ENCODE measurements at regions not wholly inside any gene's neighbourhood (a gene's known extent, or its start where the extent isn't known, plus 50 kb on each side); places are given as distances from the start of the nearest gene placed in this dataset.

- no peak for ATAC-seq (ENCODE audit: insufficient read depth, low read depth)
- Histone ChIP-seq H3K79me2 (ENCODE audit: insufficient read depth, low read length) (no peaks in the 10 kb centered on the region), H3K27ac (ENCODE audit: low read length) (no peak overlapping the region), H3K4me3 (ENCODE audit: low read depth in 1 of 2, low read length in 2 of 2) (no peak overlapping the region), H4K20me1 (ENCODE audit: insufficient read depth, low read length) (no peaks in the 10 kb centered on the region), H3K4me2 (ENCODE audit: insufficient read depth, low read length) (no peak overlapping the region), H3K27me3 (ENCODE audit: insufficient read depth, low read length, poor library complexity) (no peaks in the 10 kb centered on the region), H3K36me3 (ENCODE audit: insufficient read depth, low read length) (no peaks in the 10 kb centered on the region), H3K9me3 (ENCODE audit: insufficient read depth, low read length, severe bottlenecking) (no peaks in the 10 kb centered on the region), H3K4me1 (ENCODE audit: insufficient read depth, low read length) (no peaks in the 10 kb centered on the region), H2AFZ (ENCODE audit: low read depth, low read length) (no peak overlapping the region), H3K9ac (ENCODE audit: low read depth, low read length) (no peak overlapping the region)
- no peak for TF ChIP-seq CTCF (IDR thresholded peaks at IDR 0.05; ENCODE audit: borderline replicate concordance, extremely low read depth, low read length, poor library complexity, severe bottlenecking)
- TF ChIP-seq EZH2 (IDR thresholded peaks at IDR 0.05; ENCODE audit: borderline replicate concordance, low read depth, low read length, severe bottlenecking), result no peak
- no peak for DNase-seq
These were observed 123.2 kb downstream of the RAP2B start for GRCh38 chr3:153285194-153285641.

GRCh38 chr3:153285982-153286381 lies 124.0 kb downstream of the RAP2B start:
- Histone ChIP-seq H3K27me3 (ENCODE audit: insufficient read depth, low read length, poor library complexity) (no peaks in the 10 kb centered on the region), H2AFZ (ENCODE audit: low read depth, low read length) (no peak overlapping the region), H3K79me2 (ENCODE audit: insufficient read depth, low read length) (no peaks in the 10 kb centered on the region), H3K4me1 (ENCODE audit: insufficient read depth, low read length) (no peaks in the 10 kb centered on the region), H3K9ac (ENCODE audit: low read depth, low read length) (no peak overlapping the region), H3K4me3 (ENCODE audit: low read depth in 1 of 2, low read length in 2 of 2) (no peak overlapping the region), H3K36me3 (ENCODE audit: insufficient read depth, low read length) (no peaks in the 10 kb centered on the region), H3K9me3 (ENCODE audit: insufficient read depth, low read length, severe bottlenecking) (no peaks in the 10 kb centered on the region), H3K27ac (ENCODE audit: low read length) (no peak overlapping the region), H3K4me2 (ENCODE audit: insufficient read depth, low read length) (no peak overlapping the region), H4K20me1 (ENCODE audit: insufficient read depth, low read length) (no peaks in the 10 kb centered on the region)
- TF ChIP-seq EZH2 (IDR thresholded peaks at IDR 0.05; ENCODE audit: borderline replicate concordance, low read depth, low read length, severe bottlenecking), result no peak
- ATAC-seq (ENCODE audit: insufficient read depth, low read depth) (no peak), DNase-seq (no peak)

- H3K4me3 ChIP-seq (ENCODE audit: low read depth in 1 of 2, low read length in 2 of 2), result no peak overlapping the region
- no peaks in the 10 kb centered on the region for H3K36me3 ChIP-seq (ENCODE audit: insufficient read depth, low read length)
- no peak overlapping the region for H3K9ac ChIP-seq (ENCODE audit: low read depth, low read length)
- H3K79me2 ChIP-seq (ENCODE audit: insufficient read depth, low read length), result no peaks in the 10 kb centered on the region
- no peaks in the 10 kb centered on the region for H3K4me1 ChIP-seq (ENCODE audit: insufficient read depth, low read length)
- ATAC-seq (ENCODE audit: insufficient read depth, low read depth) (no peak), DNase-seq (no peak)
- no peak overlapping the region for H3K27ac ChIP-seq (ENCODE audit: low read length)
- no peaks in the 10 kb centered on the region for H3K9me3 ChIP-seq (ENCODE audit: insufficient read depth, low read length, severe bottlenecking)
- no peak overlapping the region for H2AFZ ChIP-seq (ENCODE audit: low read depth, low read length)
- H4K20me1 ChIP-seq (ENCODE audit: insufficient read depth, low read length), result no peaks in the 10 kb centered on the region
- no peaks in the 10 kb centered on the region for H3K27me3 ChIP-seq (ENCODE audit: insufficient read depth, low read length, poor library complexity)
- TF ChIP-seq CTCF (IDR thresholded peaks at IDR 0.05; ENCODE audit: borderline replicate concordance, extremely low read depth, low read length, poor library complexity, severe bottlenecking), result no peak
- no peak for TF ChIP-seq EZH2 (IDR thresholded peaks at IDR 0.05; ENCODE audit: borderline replicate concordance, low read depth, low read length, severe bottlenecking)
- no peak overlapping the region for H3K4me2 ChIP-seq (ENCODE audit: insufficient read depth, low read length)
These were observed 125.0 kb downstream of the RAP2B start for GRCh38 chr3:153287017-153287416.

GRCh38 chr3:153289334-153289808 lies 127.3 kb downstream of the RAP2B start:
- no peaks in the 10 kb centered on the region for H3K79me2 ChIP-seq (ENCODE audit: insufficient read depth, low read length)
- no peak overlapping the region for H3K4me3 ChIP-seq (ENCODE audit: low read depth in 1 of 2, low read length in 2 of 2)
- no peak overlapping the region for H3K9ac ChIP-seq (ENCODE audit: low read depth, low read length)
- no peaks in the 10 kb centered on the region for H3K36me3 ChIP-seq (ENCODE audit: insufficient read depth, low read length)
- H3K27ac ChIP-seq (ENCODE audit: low read length), result no peak overlapping the region
- H3K9me3 ChIP-seq (ENCODE audit: insufficient read depth, low read length, severe bottlenecking), result no peaks in the 10 kb centered on the region
- TF ChIP-seq CTCF (IDR thresholded peaks at IDR 0.05; ENCODE audit: borderline replicate concordance, extremely low read depth, low read length, poor library complexity, severe bottlenecking), result no peak
- no peak for TF ChIP-seq EZH2 (IDR thresholded peaks at IDR 0.05; ENCODE audit: borderline replicate concordance, low read depth, low read length, severe bottlenecking)
- no peaks in the 10 kb centered on the region for H3K27me3 ChIP-seq (ENCODE audit: insufficient read depth, low read length, poor library complexity)
- no peaks in the 10 kb centered on the region for H4K20me1 ChIP-seq (ENCODE audit: insufficient read depth, low read length)
- no peak overlapping the region for H3K4me2 ChIP-seq (ENCODE audit: insufficient read depth, low read length)
- no peaks in the 10 kb centered on the region for H3K4me1 ChIP-seq (ENCODE audit: insufficient read depth, low read length)
- ATAC-seq (ENCODE audit: insufficient read depth, low read depth) (no peak), DNase-seq (no peak)
- H2AFZ ChIP-seq (ENCODE audit: low read depth, low read length), result no peak overlapping the region
